CD14-positive monocyte (primary cell): ENCODE measurements at regions not wholly inside any gene's neighbourhood (a gene's known extent, or its start where the extent isn't known, plus 50 kb on each side); places are given as distances from the start of the nearest gene placed in this dataset.

Experiments
- DNase-seq, 3 donors: peaks; one replicate each; pipeline ENCODE4 v3.0.0-alpha.2; 2011 to 2022
- H2AFZ ChIP-seq: 2 replicates; pipeline ENCODE4 v1.6.0; 2012; ENCODE audit warnings: mild to moderate bottlenecking, low read depth, low read length, inconsistent platforms; ENCODE audit not compliant: insufficient read depth, poor library complexity, severe bottlenecking
- H3K27ac ChIP-seq, 2 donors: 1 replicate in 1 of 2; 2 replicates in 1 of 2; pipeline ENCODE4 v1.5.1; 2012 to 2013; ENCODE audit warnings: low read length in 2 of 2, control low read depth in 1 of 2, inconsistent platforms in 1 of 2, low read depth in 1 of 2, mild to moderate bottlenecking in 1 of 2
- H3K27me3 ChIP-seq, 2 donors: one replicate each; pipeline versions ENCODE4 v1.6.0 to v1.6.1; 2011 to 2013; ENCODE audit warnings: low read length in 2 of 2; ENCODE audit not compliant: control insufficient read depth in 2 of 2, insufficient read depth in 2 of 2
- H3K36me3 ChIP-seq, 2 donors: replicated peaks in 1 of 2; 1 replicate in 1 of 2; 2 replicates in 1 of 2; pipeline versions ENCODE4 v1.5.1 to v1.6.1; 2012 to 2013; ENCODE audit warnings: low read length in 2 of 2, control low read depth in 1 of 2, inconsistent platforms in 1 of 2, mild to moderate bottlenecking in 1 of 2; ENCODE audit not compliant: insufficient read depth in 2 of 2, control insufficient read depth in 1 of 2
- H3K4me1 ChIP-seq, 2 donors: 1 replicate in 1 of 2; 2 replicates in 1 of 2; pipeline versions ENCODE4 v1.5.1 to v1.6.1; 2012 to 2013; ENCODE audit warnings: low read length in 2 of 2, control low read depth in 1 of 2, inconsistent platforms in 1 of 2, mild to moderate bottlenecking in 1 of 2, moderate library complexity in 1 of 2; ENCODE audit not compliant: insufficient read depth in 2 of 2, control insufficient read depth in 1 of 2
- H3K4me2 ChIP-seq: replicated peaks from 2 replicates; pipeline ENCODE3; 2012; ENCODE audit warnings: low read length, moderate library complexity, mild to moderate bottlenecking; ENCODE audit not compliant: poor library complexity, severe bottlenecking; ENCODE audit errors: extremely low read depth
- H3K4me3 ChIP-seq, 3 experiments: fragments of 200-600 bp in 1 of 3; sonication (generic) in 1 of 3; replicated peaks in 1 of 3; 1 replicate in 2 of 3; 2 replicates in 1 of 3; pipeline ENCODE4 v1.5.1; 2011 to 2013; ENCODE audit warnings: low read length in 3 of 3, mild to moderate bottlenecking in 3 of 3, control low read depth in 2 of 3, low read depth in 2 of 3, inconsistent platforms in 1 of 3, moderate library complexity in 1 of 3
- H3K79me2 ChIP-seq: 2 replicates; pipeline ENCODE4 v1.6.0; 2012; ENCODE audit warnings: mild to moderate bottlenecking, control low read depth, inconsistent platforms, low read length, moderate library complexity; ENCODE audit not compliant: insufficient read depth
- H3K9ac ChIP-seq: 2 replicates; pipeline ENCODE4 v1.6.0; 2017; ENCODE audit warnings: low read length, mild to moderate bottlenecking; ENCODE audit not compliant: insufficient read depth, poor library complexity, severe bottlenecking
- H3K9me3 ChIP-seq, 2 donors: replicated peaks in 1 of 2; 1 replicate in 1 of 2; 2 replicates in 1 of 2; pipeline versions ENCODE4 v1.5.1 to v1.6.1; 2012 to 2013; ENCODE audit warnings: low read length in 2 of 2, control low read depth in 1 of 2; ENCODE audit not compliant: control insufficient read depth in 1 of 2, insufficient read depth in 1 of 2
- H4K20me1 ChIP-seq: 2 replicates; pipeline ENCODE4 v1.6.0; 2012; ENCODE audit warnings: mild to moderate bottlenecking, low read length, control low read depth, moderate library complexity; ENCODE audit not compliant: insufficient read depth
- H3K27ac Mint-ChIP-seq, 7 donors: one replicate each; pipeline ENCODE4 v1.8.0; 2020; ENCODE audit warnings: mild to moderate bottlenecking in 7 of 7, mixed read lengths in 7 of 7, moderate library complexity in 6 of 7, inconsistent platforms in 2 of 7
- H3K27me3 Mint-ChIP-seq, 3 donors: one replicate each; pipeline ENCODE4 v1.8.0; 2021 to 2022; ENCODE audit warnings: low read depth in 3 of 3, mild to moderate bottlenecking in 3 of 3, mixed read lengths in 3 of 3, moderate library complexity in 3 of 3, inconsistent platforms in 1 of 3
- H3K36me3 Mint-ChIP-seq, 2 donors: one replicate each; pipeline ENCODE4 v1.8.0; 2020; ENCODE audit warnings: mixed read lengths in 2 of 2, inconsistent platforms in 1 of 2, mild to moderate bottlenecking in 1 of 2
- H3K4me1 Mint-ChIP-seq: one replicate; pipeline ENCODE4 v1.8.0; 2020; ENCODE audit warnings: mild to moderate bottlenecking, mixed read lengths
- H3K4me3 Mint-ChIP-seq, 2 donors: one replicate each; pipeline ENCODE4 v1.8.0; 2020; ENCODE audit warnings: mild to moderate bottlenecking in 2 of 2, mixed read lengths in 2 of 2, moderate library complexity in 1 of 2
- H3K9me3 Mint-ChIP-seq, 7 donors: one replicate each; pipeline ENCODE4 v1.8.0; 2020 to 2022; ENCODE audit warnings: mixed read lengths in 7 of 7, mild to moderate bottlenecking in 6 of 7, moderate library complexity in 6 of 7, inconsistent platforms in 2 of 7
- WGBS: methylation state at CpG from one replicate; pipeline ENCODE4 v1.1.5; 2013; ENCODE audit warnings: missing lambda C conversion rate; ENCODE audit not compliant: insufficient coverage; 5-methylcytosine and 5-hydroxymethylcytosine counted together
- intact Hi-C, 2 donors: fragments of 100-400 bp; cut with micrococcal nuclease; formaldehyde crosslinking; loops; one replicate each; pipeline versions ENCODE4 v1.15.0 to v1.15.1; 2023
- TF ChIP-seq, protein P1 (sequence below): fragments of 200-600 bp; IDR thresholded peaks from one replicate; pipeline ENCODE4 v1.8.0; 2022; ENCODE audit warnings: antibody characterized with exemption, mild to moderate bottlenecking

DNA sequence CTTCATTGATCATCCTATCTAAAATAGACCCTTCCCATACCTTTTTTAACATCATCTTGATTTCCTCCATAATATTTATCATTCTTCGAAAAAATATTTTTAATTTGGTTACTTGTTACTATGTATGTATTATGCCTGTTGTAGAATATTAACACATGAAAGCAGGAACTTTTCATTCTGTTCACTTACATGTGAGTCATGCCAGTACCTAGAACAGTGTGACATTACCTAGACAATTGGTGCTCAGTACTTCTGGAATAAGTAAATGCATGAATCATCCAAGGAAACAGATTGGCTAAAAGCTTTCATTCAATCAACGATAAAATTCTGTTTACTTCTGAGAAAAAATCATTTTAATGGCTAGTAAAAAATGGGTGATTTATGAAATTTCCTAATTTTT is 76.4 kb downstream of the CXXC4 start:
- peaks cover 0 to 4% (median 0%) of the 10 kb centered on the region in 7 donors for H3K9me3 Mint-ChIP-seq
- H2AFZ ChIP-seq, result no peak overlapping the region
- no peak overlapping the region for H3K4me3 Mint-ChIP-seq

GRCh38 chr4:104417357-104417882 is 77.3 kb downstream of the CXXC4 start:
- no peak overlapping the region for H3K4me3 Mint-ChIP-seq

More for the DNA sequence above, 76.4 kb downstream of the CXXC4 start:
- no peaks in the 10 kb centered on the region for H4K20me1 ChIP-seq
- H3K9me3 ChIP-seq, result no peaks in the 10 kb centered on the region
- no peak for DNase-seq
- H3K27ac ChIP-seq, result no peak overlapping the region
- H3K4me3 ChIP-seq, result no peak overlapping the region
- Mint-ChIP-seq H3K27me3 (no peaks in the 10 kb centered on the region), H3K36me3 (no peaks in the 10 kb centered on the region), H3K4me1 (no peaks in the 10 kb centered on the region), H3K27ac (no peak overlapping the region)
- H3K4me2 ChIP-seq, result no peak overlapping the region
- no peaks in the 10 kb centered on the region for H3K27me3 ChIP-seq
- no peak overlapping the region for H3K9ac ChIP-seq
- H3K79me2 ChIP-seq, result no peaks in the 10 kb centered on the region
- no peaks in the 10 kb centered on the region for H3K4me1 ChIP-seq
- intact Hi-C loops, result no loop called here
- no peaks in the 10 kb centered on the region for H3K36me3 ChIP-seq
- WGBS, result no CpG with 5 or more reads among the region's 2 CpGs
- TF ChIP-seq, protein P1, sequence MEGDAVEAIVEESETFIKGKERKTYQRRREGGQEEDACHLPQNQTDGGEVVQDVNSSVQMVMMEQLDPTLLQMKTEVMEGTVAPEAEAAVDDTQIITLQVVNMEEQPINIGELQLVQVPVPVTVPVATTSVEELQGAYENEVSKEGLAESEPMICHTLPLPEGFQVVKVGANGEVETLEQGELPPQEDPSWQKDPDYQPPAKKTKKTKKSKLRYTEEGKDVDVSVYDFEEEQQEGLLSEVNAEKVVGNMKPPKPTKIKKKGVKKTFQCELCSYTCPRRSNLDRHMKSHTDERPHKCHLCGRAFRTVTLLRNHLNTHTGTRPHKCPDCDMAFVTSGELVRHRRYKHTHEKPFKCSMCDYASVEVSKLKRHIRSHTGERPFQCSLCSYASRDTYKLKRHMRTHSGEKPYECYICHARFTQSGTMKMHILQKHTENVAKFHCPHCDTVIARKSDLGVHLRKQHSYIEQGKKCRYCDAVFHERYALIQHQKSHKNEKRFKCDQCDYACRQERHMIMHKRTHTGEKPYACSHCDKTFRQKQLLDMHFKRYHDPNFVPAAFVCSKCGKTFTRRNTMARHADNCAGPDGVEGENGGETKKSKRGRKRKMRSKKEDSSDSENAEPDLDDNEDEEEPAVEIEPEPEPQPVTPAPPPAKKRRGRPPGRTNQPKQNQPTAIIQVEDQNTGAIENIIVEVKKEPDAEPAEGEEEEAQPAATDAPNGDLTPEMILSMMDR, result no peak

More at GRCh38 chr4:104417357-104417882, 77.3 kb downstream of the CXXC4 start:
- H4K20me1 ChIP-seq, result no peaks in the 10 kb centered on the region
- H3K4me1 Mint-ChIP-seq, result no peaks in the 10 kb centered on the region
- no peak overlapping the region for H3K27ac ChIP-seq
- H3K4me1 ChIP-seq, result no peaks in the 10 kb centered on the region
- H3K4me2 ChIP-seq, result no peak overlapping the region
- H3K9me3 ChIP-seq, result no peaks in the 10 kb centered on the region
- no peak overlapping the region for H3K9ac ChIP-seq
- H3K36me3 ChIP-seq, result no peaks in the 10 kb centered on the region
- no peak overlapping the region for H2AFZ ChIP-seq
- WGBS, result no CpG with 5 or more reads among the region's 3 CpGs
- peaks cover 0 to 4% (median 0%) of the 10 kb centered on the region in 7 donors for H3K9me3 Mint-ChIP-seq
- no peaks in the 10 kb centered on the region for H3K36me3 Mint-ChIP-seq
- H3K27ac Mint-ChIP-seq, result no peak overlapping the region
- no peak overlapping the region for H3K4me3 ChIP-seq
- no peaks in the 10 kb centered on the region for H3K27me3 Mint-ChIP-seq
- H3K79me2 ChIP-seq, result no peaks in the 10 kb centered on the region
- no peaks in the 10 kb centered on the region for H3K27me3 ChIP-seq
- DNase-seq, result no peak
- TF ChIP-seq, protein P1, result no peak
- intact Hi-C loops, result no loop called here
